OCI-LY1 (cell line): ENCODE measurements at regions not wholly inside any gene's neighbourhood (a gene's known extent, or its start where the extent isn't known, plus 50 kb on each side); places are given as distances from the start of the nearest gene placed in this dataset.

Experiments used
- H2AFZ ChIP-seq: fragments of 200-600 bp; sonication (generic), shearing (Covaris generic); 2 replicates; pipeline ENCODE4 v1.6.0; 2014; ENCODE audit warnings: antibody characterized with exemption, mild to moderate bottlenecking, low read length
- H3F3A ChIP-seq: fragments of 200-600 bp; sonication (generic), shearing (Covaris generic); 2 replicates; pipeline ENCODE4 v1.6.0; 2014; ENCODE audit warnings: mild to moderate bottlenecking, antibody characterized with exemption, low read length, moderate library complexity; ENCODE audit not compliant: insufficient read depth
- H3K27ac ChIP-seq: fragments of 200-600 bp; sonication (generic); 2 replicates; pipeline ENCODE4 v1.5.1; 2014; ENCODE audit warnings: low read length, mixed run types, mild to moderate bottlenecking, low read depth; ENCODE audit not compliant: poor library complexity, severe bottlenecking
- H3K27me3 ChIP-seq: fragments of 200-600 bp; sonication (generic); 2 replicates; pipeline ENCODE4 v1.6.0; 2014; ENCODE audit warnings: antibody characterized with exemption, mild to moderate bottlenecking, low read length, moderate library complexity; ENCODE audit not compliant: insufficient read depth
- H3K36me3 ChIP-seq: fragments of 200-600 bp; sonication (generic); 2 replicates; pipeline ENCODE4 v1.6.1; 2014; ENCODE audit warnings: mild to moderate bottlenecking, antibody characterized with exemption, low read length, moderate library complexity, mixed read lengths; ENCODE audit not compliant: insufficient read depth
- H3K4me1 ChIP-seq: fragments of 200-600 bp; sonication (generic); 2 replicates; pipeline ENCODE4 v1.5.1; 2014; ENCODE audit warnings: mild to moderate bottlenecking, low read length, moderate library complexity; ENCODE audit not compliant: insufficient read depth, severe bottlenecking
- H3K4me2 ChIP-seq: fragments of 200-600 bp; sonication (generic), shearing (Covaris generic); 2 replicates; pipeline ENCODE4 v1.6.1; 2014; ENCODE audit warnings: low read length
- H3K4me3 ChIP-seq: fragments of 200-600 bp; sonication (generic); 2 replicates; pipeline ENCODE4 v1.5.1; 2014; ENCODE audit warnings: low read length, low read depth, mild to moderate bottlenecking, mixed read lengths; ENCODE audit not compliant: poor library complexity, severe bottlenecking
- H3K79me2 ChIP-seq: fragments of 200-600 bp; shearing (Covaris generic); 2 replicates; pipeline ENCODE4 v1.6.1; 2016; ENCODE audit warnings: mixed run types, low read length, mixed read lengths; ENCODE audit not compliant: insufficient read depth
- H3K9ac ChIP-seq: fragments of 200-600 bp; sonication (generic), shearing (Covaris generic); 2 replicates; pipeline ENCODE4 v1.6.1; 2014; ENCODE audit warnings: mild to moderate bottlenecking, low read length, mixed read lengths
- H3K9me2 ChIP-seq: fragments of 200-600 bp; sonication (generic), shearing (Covaris generic); 2 replicates; pipeline ENCODE4 v1.6.1; 2014; ENCODE audit warnings: low read depth, mild to moderate bottlenecking, low read length, mixed read lengths
- H3K9me3 ChIP-seq: fragments of 200-600 bp; shearing (Covaris generic); 2 replicates; pipeline ENCODE4 v1.6.1; 2014; ENCODE audit warnings: low read length, mixed read lengths
- H4K20me1 ChIP-seq: fragments of 200-600 bp; sonication (generic), shearing (Covaris generic); 2 replicates; pipeline ENCODE4 v1.6.0; 2016; ENCODE audit warnings: mild to moderate bottlenecking, low read length; ENCODE audit not compliant: insufficient read depth
- CTCF ChIP-seq: fragments of 200-600 bp; sonication (generic), shearing (Covaris generic); IDR thresholded peaks from 2 replicates; pipeline ENCODE4 v1.5.1; 2017; ENCODE audit warnings: mild to moderate bottlenecking, antibody characterized with exemption, low read length, moderate library complexity, mixed read lengths
- EZH2 ChIP-seq: fragments of 200-600 bp; sonication (generic), shearing (Covaris generic); IDR thresholded peaks from 2 replicates; pipeline ENCODE4 v1.8.0; 2017; ENCODE audit warnings: borderline replicate concordance, mixed run types, mild to moderate bottlenecking, antibody characterized with exemption, low read length, moderate library complexity, mixed read lengths

GRCh38 chr13:107324416-107325204, 756.7 kb upstream of the ARGLU1 start:
- Histone ChIP-seq H3K79me2 (no peaks in the 10 kb centered on the region), H3K27me3 (no peaks in the 10 kb centered on the region), H3K4me2 (no peak overlapping the region), H3K9ac (no peak overlapping the region), H3K4me3 (no peak overlapping the region), H3K9me3 (no peaks in the 10 kb centered on the region), H3K9me2 (no peaks in the 10 kb centered on the region; the same call in 1 of the 2 replicates), H3K36me3 (no peaks in the 10 kb centered on the region), H3F3A (no peaks in the 10 kb centered on the region), H4K20me1 (no peaks in the 10 kb centered on the region), H2AFZ (no peak overlapping the region), H3K4me1 (no peaks in the 10 kb centered on the region), H3K27ac (no peak overlapping the region)
- no peak for TF ChIP-seq EZH2
- no peak for TF ChIP-seq CTCF

DNA sequence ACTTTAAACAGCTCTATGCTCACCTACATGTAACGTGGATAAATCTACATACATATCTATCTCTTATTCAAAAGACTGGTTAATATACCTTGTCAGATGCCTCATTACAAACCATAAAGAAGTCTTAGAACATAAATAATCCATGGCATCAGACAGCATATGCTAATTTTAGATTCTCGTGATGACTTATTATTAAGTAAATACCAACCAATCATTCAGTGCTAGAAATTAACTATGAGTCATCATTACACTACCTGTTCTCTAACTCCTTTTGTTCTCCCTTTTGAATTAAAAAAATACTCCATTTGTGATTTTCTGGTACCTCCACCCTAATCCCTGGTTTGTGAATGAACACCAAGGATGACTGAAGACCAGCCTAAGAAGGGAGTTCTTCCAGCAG, 754.3 kb upstream of the ARGLU1 start:
- H3F3A ChIP-seq = no peaks in the 10 kb centered on the region
- H3K9ac ChIP-seq = no peak overlapping the region
- H3K27ac ChIP-seq = no peak overlapping the region
- H2AFZ ChIP-seq = no peak overlapping the region
- no peak overlapping the region for H3K4me2 ChIP-seq
- H3K36me3 ChIP-seq = no peaks in the 10 kb centered on the region
- H4K20me1 ChIP-seq = no peaks in the 10 kb centered on the region
- no peaks in the 10 kb centered on the region; the same call in 1 of the 2 replicates for H3K9me2 ChIP-seq
- H3K79me2 ChIP-seq = no peaks in the 10 kb centered on the region
- no peaks in the 10 kb centered on the region for H3K9me3 ChIP-seq
- no peaks in the 10 kb centered on the region for H3K4me1 ChIP-seq
- TF ChIP-seq EZH2 (no peak), CTCF (no peak)
- H3K27me3 ChIP-seq = no peaks in the 10 kb centered on the region
- no peak overlapping the region for H3K4me3 ChIP-seq

GRCh38 chr13:107305178-107305577, 737.2 kb upstream of the ARGLU1 start:
- Histone ChIP-seq H3K79me2 (no peaks in the 10 kb centered on the region), H4K20me1 (no peaks in the 10 kb centered on the region), H3F3A (no peaks in the 10 kb centered on the region), H3K4me3 (no peak overlapping the region), H3K36me3 (no peaks in the 10 kb centered on the region), H3K9me2 (no peaks in the 10 kb centered on the region), H3K9ac (no peak overlapping the region), H3K27ac (no peak overlapping the region), H3K4me1 (no peaks in the 10 kb centered on the region), H3K9me3 (no peaks in the 10 kb centered on the region), H3K4me2 (no peak overlapping the region), H3K27me3 (no peaks in the 10 kb centered on the region), H2AFZ (no peak overlapping the region)
- TF ChIP-seq CTCF (no peak), EZH2 (no peak)
